Loucy (cell line): ENCODE measurements at regions not wholly inside any gene's neighbourhood (a gene's known extent, or its start where the extent isn't known, plus 50 kb on each side); places are given as distances from the start of the nearest gene placed in this dataset.

Source experiments
- H2AFZ ChIP-seq: fragments of 200-600 bp; sonication (generic); 2 replicates; pipeline ENCODE4 v1.6.0; 2016; ENCODE audit warnings: antibody characterized with exemption, mild to moderate bottlenecking, low read length, moderate library complexity
- H3F3A ChIP-seq: fragments of 200-600 bp; 2 replicates; pipeline ENCODE4 v1.6.0; 2016; ENCODE audit warnings: antibody characterized with exemption, low read depth, mild to moderate bottlenecking
- H3K27me3 ChIP-seq: fragments of 200-600 bp; sonication (generic); 2 replicates; pipeline ENCODE4 v1.6.1; 2014; ENCODE audit warnings: low read length, mild to moderate bottlenecking; ENCODE audit not compliant: insufficient read depth, poor library complexity, severe bottlenecking
- H3K36me3 ChIP-seq: fragments of 200-600 bp; sonication (generic); 2 replicates; pipeline ENCODE4 v1.6.1; 2016; ENCODE audit warnings: low read length; ENCODE audit not compliant: insufficient read depth
- H3K4me1 ChIP-seq: fragments of 200-600 bp; sonication (generic); 2 replicates; pipeline ENCODE4 v1.5.1; 2014; ENCODE audit warnings: low read length, mild to moderate bottlenecking; ENCODE audit not compliant: insufficient read depth, poor library complexity, severe bottlenecking
- H3K4me2 ChIP-seq: fragments of 200-600 bp; sonication (generic); 2 replicates; pipeline ENCODE4 v1.6.0; 2014; ENCODE audit warnings: antibody characterized with exemption, low read length, low read depth, mild to moderate bottlenecking; ENCODE audit not compliant: poor library complexity, severe bottlenecking
- H3K4me3 ChIP-seq: fragments of 200-600 bp; sonication (generic); 2 replicates; pipeline ENCODE4 v1.5.1; 2014; ENCODE audit warnings: low read length, mild to moderate bottlenecking, mixed read lengths; ENCODE audit not compliant: poor library complexity, severe bottlenecking
- H3K79me2 ChIP-seq: fragments of 200-600 bp; sonication (generic); 2 replicates; pipeline ENCODE4 v1.6.1; 2014; ENCODE audit warnings: low read length; ENCODE audit not compliant: insufficient read depth
- H3K9ac ChIP-seq: fragments of 200-600 bp; sonication (generic); 2 replicates; pipeline ENCODE4 v1.6.0; 2014; ENCODE audit warnings: mild to moderate bottlenecking, low read depth, low read length, moderate library complexity; ENCODE audit not compliant: poor library complexity, severe bottlenecking
- H3K9me2 ChIP-seq: fragments of 200-600 bp; sonication (generic); replicated peaks from 2 replicates; pipeline ENCODE4 v1.6.1; 2016; ENCODE audit warnings: low read depth, low read length, mixed read lengths
- H3K9me3 ChIP-seq: fragments of 200-600 bp; sonication (generic); 2 replicates; pipeline ENCODE4 v1.6.1; 2014; ENCODE audit warnings: mild to moderate bottlenecking, antibody characterized with exemption, low read length, low read depth; ENCODE audit not compliant: insufficient read depth
- H4K20me1 ChIP-seq: fragments of 200-600 bp; sonication (generic); 2 replicates; pipeline ENCODE4 v1.6.0; 2014; ENCODE audit warnings: antibody characterized with exemption, low read length, mild to moderate bottlenecking; ENCODE audit not compliant: insufficient read depth, poor library complexity, severe bottlenecking
- EZH2phosphoT487 ChIP-seq: fragments of 200-600 bp; IDR thresholded peaks from 2 replicates; pipeline ENCODE4 v1.6.1; 2018; ENCODE audit warnings: antibody characterized with exemption, mild to moderate bottlenecking, moderate library complexity, borderline replicate concordance
- TF ChIP-seq, protein P1 (sequence below): fragments of 200-600 bp; sonication (generic); conservative IDR thresholded peaks from 2 replicates; pipeline ENCODE4 v1.5.1; 2014; ENCODE audit warnings: mild to moderate bottlenecking, antibody characterized with exemption, low read length

DNA sequence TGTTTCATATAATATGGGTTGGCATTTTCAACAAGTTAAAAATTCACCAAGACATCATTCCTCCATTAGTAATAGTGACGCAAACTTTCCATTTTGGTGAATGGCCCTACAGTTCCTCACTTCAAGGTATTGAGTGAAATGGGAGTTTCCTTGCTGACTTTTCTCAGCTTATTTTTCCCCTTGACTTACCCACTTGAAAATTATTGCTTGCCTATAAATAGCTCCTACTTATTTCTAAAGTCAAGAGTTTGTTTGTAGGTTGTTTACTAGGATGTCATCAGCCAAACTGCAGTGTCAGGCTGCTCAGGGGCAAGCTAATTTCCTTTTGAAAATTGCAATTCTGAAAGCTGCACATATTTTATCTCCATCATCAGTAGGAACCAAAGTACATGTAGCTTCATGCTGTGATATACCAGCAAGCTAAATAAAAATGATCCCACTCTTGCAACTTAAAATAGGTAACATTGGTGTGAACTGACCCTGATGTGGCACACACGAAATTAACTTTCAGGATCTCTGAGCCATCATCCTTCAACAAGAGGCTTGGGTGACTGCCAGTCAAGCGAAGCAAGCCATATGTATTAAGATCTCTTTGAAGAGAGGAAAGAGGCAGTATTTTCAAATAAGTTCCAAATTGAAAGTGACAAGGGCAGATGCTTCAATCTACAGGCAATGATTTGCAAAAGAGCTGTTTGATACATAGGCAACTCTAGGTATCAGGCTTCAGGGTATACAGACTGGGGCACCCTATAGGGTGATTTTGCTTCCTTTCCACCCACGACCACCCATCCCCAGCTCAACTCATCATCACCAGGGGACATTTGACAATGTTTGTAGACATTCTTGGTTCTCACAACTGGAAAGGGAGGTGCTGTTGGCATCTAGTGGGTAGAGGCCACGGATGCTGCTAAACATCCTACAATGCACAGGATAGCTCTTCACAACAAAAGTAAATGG is 66.8 kb upstream of the RASGRP1 start:
- Histone ChIP-seq H3K9me2 (no peaks in the 10 kb centered on the region), H3K4me1 (peaks cover 11% of the 10 kb centered on the region), H3K9me3 (no peaks in the 10 kb centered on the region), H3K9ac (no peak overlapping the region), H3F3A (no peaks in the 10 kb centered on the region), H3K4me3 (no peak overlapping the region), H3K27me3 (no peaks in the 10 kb centered on the region), H2AFZ (no peak overlapping the region), H3K36me3 (no peaks in the 10 kb centered on the region), H4K20me1 (no peaks in the 10 kb centered on the region), H3K79me2 (no peaks in the 10 kb centered on the region), H3K4me2 (no peak overlapping the region)
- no peak for TF ChIP-seq EZH2phosphoT487
- TF ChIP-seq, protein P1, sequence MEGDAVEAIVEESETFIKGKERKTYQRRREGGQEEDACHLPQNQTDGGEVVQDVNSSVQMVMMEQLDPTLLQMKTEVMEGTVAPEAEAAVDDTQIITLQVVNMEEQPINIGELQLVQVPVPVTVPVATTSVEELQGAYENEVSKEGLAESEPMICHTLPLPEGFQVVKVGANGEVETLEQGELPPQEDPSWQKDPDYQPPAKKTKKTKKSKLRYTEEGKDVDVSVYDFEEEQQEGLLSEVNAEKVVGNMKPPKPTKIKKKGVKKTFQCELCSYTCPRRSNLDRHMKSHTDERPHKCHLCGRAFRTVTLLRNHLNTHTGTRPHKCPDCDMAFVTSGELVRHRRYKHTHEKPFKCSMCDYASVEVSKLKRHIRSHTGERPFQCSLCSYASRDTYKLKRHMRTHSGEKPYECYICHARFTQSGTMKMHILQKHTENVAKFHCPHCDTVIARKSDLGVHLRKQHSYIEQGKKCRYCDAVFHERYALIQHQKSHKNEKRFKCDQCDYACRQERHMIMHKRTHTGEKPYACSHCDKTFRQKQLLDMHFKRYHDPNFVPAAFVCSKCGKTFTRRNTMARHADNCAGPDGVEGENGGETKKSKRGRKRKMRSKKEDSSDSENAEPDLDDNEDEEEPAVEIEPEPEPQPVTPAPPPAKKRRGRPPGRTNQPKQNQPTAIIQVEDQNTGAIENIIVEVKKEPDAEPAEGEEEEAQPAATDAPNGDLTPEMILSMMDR = no peak

GRCh38 chr15:38635170-38635569 is 70.6 kb upstream of the RASGRP1 start:
- Histone ChIP-seq H3K4me2 (no peak overlapping the region), H3K36me3 (no peaks in the 10 kb centered on the region), H3F3A (0 out of 2 replicates have a peak, but pooled peaks cover 9% of the 10 kb centered on the region), H3K9me3 (no peaks in the 10 kb centered on the region), H3K4me3 (no peak overlapping the region), H3K9me2 (no peaks in the 10 kb centered on the region), H2AFZ (no peak overlapping the region), H4K20me1 (no peaks in the 10 kb centered on the region), H3K79me2 (no peaks in the 10 kb centered on the region), H3K9ac (no peak overlapping the region), H3K27me3 (no peaks in the 10 kb centered on the region), H3K4me1 (peaks cover 37% of the 10 kb centered on the region)
- TF ChIP-seq EZH2phosphoT487 = no peak
- TF ChIP-seq, protein P1 = no peak

- no peak overlapping the region for H3K4me2 ChIP-seq
- H4K20me1 ChIP-seq = no peaks in the 10 kb centered on the region
- H3K9me3 ChIP-seq = no peaks in the 10 kb centered on the region
- no peak overlapping the region for H2AFZ ChIP-seq
- no peaks in the 10 kb centered on the region for H3K27me3 ChIP-seq
- H3F3A ChIP-seq = 0 out of 2 replicates have a peak, but pooled peaks cover 9% of the 10 kb centered on the region
- no peak for TF ChIP-seq EZH2phosphoT487
- TF ChIP-seq, protein P1 = no peak
- no peaks in the 10 kb centered on the region for H3K79me2 ChIP-seq
- no peak overlapping the region for H3K4me3 ChIP-seq
- H3K36me3 ChIP-seq = no peaks in the 10 kb centered on the region
- no peaks in the 10 kb centered on the region for H3K9me2 ChIP-seq
- no peak overlapping the region for H3K9ac ChIP-seq
- peaks cover 32% of the 10 kb centered on the region for H3K4me1 ChIP-seq
Measured at GRCh38 chr15:38636597-38636996, 72.0 kb upstream of the RASGRP1 start.
